Right atrium auricular region (tissue), 2 donors: ENCODE measurements at regions not wholly inside any gene's neighbourhood (a gene's known extent, or its start where the extent isn't known, plus 50 kb on each side); places are given as distances from the start of the nearest gene placed in this dataset.

ENCODE experiments used
- DNase-seq: peaks from one replicate; pipeline ENCODE4 v3.0.0-alpha.2; 2019; ENCODE audit warnings: low spot score
- H3K27ac ChIP-seq, 2 donors: fragments of 200-600 bp; sonication (generic); 1 replicate in 1 of 2; 2 replicates in 1 of 2; pipeline ENCODE4 v1.5.1; 2016 to 2019
- H3K27me3 ChIP-seq, 2 donors: fragments of 200-600 bp; sonication (generic); one replicate each; pipeline versions ENCODE4 v1.5.1 to v1.6.0; 2017 to 2019
- H3K36me3 ChIP-seq: fragments of 200-600 bp; sonication (generic); one replicate; pipeline ENCODE4 v1.5.1; 2016
- H3K4me1 ChIP-seq, 2 donors: fragments of 200-600 bp; sonication (generic); one replicate each; pipeline versions ENCODE4 v1.5.1 to v1.6.0; 2017 to 2019
- H3K4me3 ChIP-seq, 2 donors: fragments of 200-600 bp; sonication (generic); 1 replicate in 1 of 2; 2 replicates in 1 of 2; pipeline ENCODE4 v1.5.1; 2017 to 2019; ENCODE audit warnings: mild to moderate bottlenecking in 1 of 2, moderate library complexity in 1 of 2
- H3K9me3 ChIP-seq, 2 donors: fragments of 200-600 bp; sonication (generic); one replicate each; pipeline ENCODE4 v1.5.1; 2019
- TF ChIP-seq, protein P1 (sequence below), 2 donors: fragments of 200-600 bp; sonication (generic); IDR thresholded peaks; one replicate each; pipeline ENCODE4 v1.5.1; 2019; ENCODE audit warnings: antibody characterized with exemption in 2 of 2

DNA sequence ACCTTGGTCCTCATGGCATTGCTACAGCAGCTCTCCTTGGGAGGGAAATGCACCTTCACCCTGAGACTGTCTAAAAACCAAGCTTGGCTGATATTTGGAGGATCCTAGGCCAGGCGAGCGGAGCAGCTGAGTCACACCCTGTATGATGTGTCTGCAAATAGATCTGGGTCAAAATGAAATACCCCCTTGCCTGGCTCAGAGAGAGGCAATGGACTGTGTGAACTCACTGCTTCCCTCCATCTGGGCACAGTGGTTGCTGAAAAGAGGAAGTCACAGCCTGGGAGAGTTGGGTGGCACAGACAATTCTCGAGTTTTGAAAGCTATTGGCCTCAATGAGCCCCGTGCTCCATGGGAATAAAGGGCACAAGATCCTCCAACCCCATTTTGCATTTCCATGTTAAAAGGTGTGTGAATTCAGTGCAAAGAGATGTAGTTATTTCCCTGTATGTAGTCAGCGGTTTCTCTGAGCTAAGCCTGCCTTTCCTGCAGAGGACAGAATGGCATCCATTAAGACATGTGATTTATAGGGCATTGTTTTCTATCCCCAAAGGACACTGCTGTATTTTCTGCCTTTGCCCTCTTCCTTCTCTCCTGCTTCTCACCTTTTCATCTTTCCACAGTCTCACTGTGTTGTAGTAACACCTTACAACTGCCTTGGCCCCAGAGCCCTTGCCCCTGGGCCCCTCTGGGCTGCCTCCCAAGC, 177.2 kb downstream of the GADD45G start:
- H3K27ac ChIP-seq: no peak overlapping the region
- TF ChIP-seq, protein P1, sequence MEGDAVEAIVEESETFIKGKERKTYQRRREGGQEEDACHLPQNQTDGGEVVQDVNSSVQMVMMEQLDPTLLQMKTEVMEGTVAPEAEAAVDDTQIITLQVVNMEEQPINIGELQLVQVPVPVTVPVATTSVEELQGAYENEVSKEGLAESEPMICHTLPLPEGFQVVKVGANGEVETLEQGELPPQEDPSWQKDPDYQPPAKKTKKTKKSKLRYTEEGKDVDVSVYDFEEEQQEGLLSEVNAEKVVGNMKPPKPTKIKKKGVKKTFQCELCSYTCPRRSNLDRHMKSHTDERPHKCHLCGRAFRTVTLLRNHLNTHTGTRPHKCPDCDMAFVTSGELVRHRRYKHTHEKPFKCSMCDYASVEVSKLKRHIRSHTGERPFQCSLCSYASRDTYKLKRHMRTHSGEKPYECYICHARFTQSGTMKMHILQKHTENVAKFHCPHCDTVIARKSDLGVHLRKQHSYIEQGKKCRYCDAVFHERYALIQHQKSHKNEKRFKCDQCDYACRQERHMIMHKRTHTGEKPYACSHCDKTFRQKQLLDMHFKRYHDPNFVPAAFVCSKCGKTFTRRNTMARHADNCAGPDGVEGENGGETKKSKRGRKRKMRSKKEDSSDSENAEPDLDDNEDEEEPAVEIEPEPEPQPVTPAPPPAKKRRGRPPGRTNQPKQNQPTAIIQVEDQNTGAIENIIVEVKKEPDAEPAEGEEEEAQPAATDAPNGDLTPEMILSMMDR (IDR thresholded peaks at IDR 0.05): no peak
- H3K27me3 ChIP-seq: no peaks in the 10 kb centered on the region
- peaks cover 0 to 5% of the 10 kb centered on the region in 2 donors for H3K4me1 ChIP-seq
- no peaks in the 10 kb centered on the region for H3K36me3 ChIP-seq
- DNase-seq: no peak
- no peaks in the 10 kb centered on the region for H3K9me3 ChIP-seq
- no peak overlapping the region for H3K4me3 ChIP-seq

DNA sequence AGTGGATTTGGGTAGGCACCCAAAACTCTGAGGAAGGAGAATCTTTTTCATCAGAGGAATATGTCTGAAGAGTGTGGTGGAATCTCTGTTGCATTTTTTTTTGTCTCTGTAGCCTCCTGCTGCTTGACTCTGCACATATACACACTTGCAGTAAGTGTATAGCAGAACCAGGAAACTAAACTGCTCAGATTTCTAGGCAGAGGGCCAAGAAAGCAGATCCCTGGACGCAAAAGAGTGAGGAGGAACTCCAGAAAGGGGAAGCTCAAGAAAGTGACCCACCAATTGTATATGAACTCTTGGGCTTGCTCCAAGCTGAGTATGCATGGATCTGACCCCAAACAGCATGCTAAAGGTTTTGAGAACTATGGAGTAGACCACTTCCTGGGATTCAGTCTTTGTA, 181.8 kb downstream of the GADD45G start:
- TF ChIP-seq, protein P1 (IDR thresholded peaks at IDR 0.05): no peak
- H3K27ac ChIP-seq: no peak overlapping the region
- H3K36me3 ChIP-seq: no peaks in the 10 kb centered on the region
- H3K9me3 ChIP-seq: no peaks in the 10 kb centered on the region
- H3K4me1 ChIP-seq: peaks cover 0 to 5% of the 10 kb centered on the region in 2 donors
- no peak overlapping the region for H3K4me3 ChIP-seq
- H3K27me3 ChIP-seq: no peaks in the 10 kb centered on the region
- DNase-seq: no peak

DNA sequence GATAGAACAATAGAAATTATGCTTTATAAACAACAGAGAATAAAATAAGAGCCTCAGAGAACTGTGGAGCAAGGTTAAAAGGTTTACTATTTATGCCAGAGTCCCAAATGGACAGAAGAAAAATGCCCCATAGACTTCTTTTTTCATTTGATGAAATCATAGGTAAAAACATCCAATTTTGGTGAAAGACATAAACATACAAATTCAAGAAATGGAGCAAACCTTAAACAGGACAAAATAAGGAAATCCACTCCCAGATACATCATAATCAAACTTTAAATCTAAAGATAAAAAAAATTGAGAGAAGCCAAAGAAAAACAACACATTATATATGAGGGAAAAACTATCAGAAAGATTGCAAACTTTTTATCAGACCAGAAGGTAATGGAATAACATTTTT, 182.8 kb downstream of the GADD45G start:
- no peaks in the 10 kb centered on the region for H3K27me3 ChIP-seq
- no peak for DNase-seq
- H3K4me3 ChIP-seq: no peak overlapping the region
- H3K36me3 ChIP-seq: no peaks in the 10 kb centered on the region
- TF ChIP-seq, protein P1 (IDR thresholded peaks at IDR 0.05): no peak
- H3K27ac ChIP-seq: no peak overlapping the region
- H3K4me1 ChIP-seq: peaks cover 0 to 5% of the 10 kb centered on the region in 2 donors
- no peaks in the 10 kb centered on the region for H3K9me3 ChIP-seq

DNA sequence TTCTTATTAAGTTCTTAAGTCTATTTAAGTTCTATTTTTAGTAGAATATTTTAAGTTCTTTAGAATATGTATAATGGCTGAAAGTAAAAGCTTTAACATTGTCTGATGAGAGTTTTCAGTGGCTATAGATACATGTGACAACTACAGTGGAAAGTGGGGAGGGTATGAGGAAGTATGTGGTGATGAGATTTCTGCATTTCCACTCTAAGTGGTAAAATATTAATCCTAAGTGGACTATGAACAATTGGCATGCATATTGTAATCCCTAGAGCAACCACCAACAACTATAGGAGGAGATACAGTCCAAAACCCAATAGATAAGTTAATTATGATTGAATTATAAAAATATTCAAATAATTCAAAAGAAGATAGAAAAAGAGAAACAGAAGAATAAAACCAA, 183.6 kb downstream of the GADD45G start:
- H3K4me3 ChIP-seq: no peak overlapping the region
- no peak overlapping the region for H3K27ac ChIP-seq
- no peaks in the 10 kb centered on the region for H3K27me3 ChIP-seq
- H3K4me1 ChIP-seq: peaks cover 0 to 5% of the 10 kb centered on the region in 2 donors
- TF ChIP-seq, protein P1 (IDR thresholded peaks at IDR 0.05): no peak
- no peaks in the 10 kb centered on the region for H3K36me3 ChIP-seq
- no peak for DNase-seq
- no peaks in the 10 kb centered on the region for H3K9me3 ChIP-seq

DNA sequence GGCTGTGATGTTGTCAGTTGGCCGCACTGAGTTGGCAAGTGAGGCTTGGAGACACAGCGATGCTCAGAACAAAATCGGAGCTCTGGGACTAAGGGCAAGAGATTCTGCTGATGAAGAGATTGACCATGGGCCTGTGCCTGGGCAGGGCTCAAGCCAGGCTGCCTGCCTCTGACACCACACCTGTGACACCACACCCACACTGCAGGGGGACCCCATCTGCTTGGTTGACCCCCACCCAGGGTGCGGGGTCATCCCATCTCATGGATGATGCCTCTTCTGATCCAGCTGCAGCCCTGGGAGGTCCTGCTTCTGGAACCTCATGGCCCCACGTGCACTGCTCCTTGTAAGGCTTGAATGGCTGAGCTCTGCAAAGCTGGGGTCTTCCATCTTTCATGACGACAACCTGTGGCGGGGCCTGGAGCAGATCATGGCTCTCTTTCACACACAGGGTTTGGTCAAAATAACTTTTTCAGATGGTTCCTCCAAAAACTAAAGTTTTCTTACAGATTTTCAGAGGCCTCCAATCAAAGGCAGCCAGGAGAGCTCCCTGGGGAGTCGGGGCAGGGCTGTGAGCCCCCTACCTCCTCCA, 185.2 kb downstream of the GADD45G start:
- TF ChIP-seq, protein P1 (IDR thresholded peaks at IDR 0.05): no peak
- no peaks in the 10 kb centered on the region for H3K27me3 ChIP-seq
- DNase-seq: no peak

More for the DNA sequence above, 185.2 kb downstream of the GADD45G start:
- no peak overlapping the region for H3K27ac ChIP-seq
- peaks cover 0 to 5% of the 10 kb centered on the region in 2 donors for H3K4me1 ChIP-seq
- H3K36me3 ChIP-seq: no peaks in the 10 kb centered on the region
- H3K4me3 ChIP-seq: no peak overlapping the region
- no peaks in the 10 kb centered on the region for H3K9me3 ChIP-seq
